ENCODE measurements at regions not wholly inside any gene's neighbourhood (a gene's known extent, or its start where the extent isn't known, plus 50 kb on each side); places are given as distances from the start of the nearest gene placed in this dataset.

DNA sequence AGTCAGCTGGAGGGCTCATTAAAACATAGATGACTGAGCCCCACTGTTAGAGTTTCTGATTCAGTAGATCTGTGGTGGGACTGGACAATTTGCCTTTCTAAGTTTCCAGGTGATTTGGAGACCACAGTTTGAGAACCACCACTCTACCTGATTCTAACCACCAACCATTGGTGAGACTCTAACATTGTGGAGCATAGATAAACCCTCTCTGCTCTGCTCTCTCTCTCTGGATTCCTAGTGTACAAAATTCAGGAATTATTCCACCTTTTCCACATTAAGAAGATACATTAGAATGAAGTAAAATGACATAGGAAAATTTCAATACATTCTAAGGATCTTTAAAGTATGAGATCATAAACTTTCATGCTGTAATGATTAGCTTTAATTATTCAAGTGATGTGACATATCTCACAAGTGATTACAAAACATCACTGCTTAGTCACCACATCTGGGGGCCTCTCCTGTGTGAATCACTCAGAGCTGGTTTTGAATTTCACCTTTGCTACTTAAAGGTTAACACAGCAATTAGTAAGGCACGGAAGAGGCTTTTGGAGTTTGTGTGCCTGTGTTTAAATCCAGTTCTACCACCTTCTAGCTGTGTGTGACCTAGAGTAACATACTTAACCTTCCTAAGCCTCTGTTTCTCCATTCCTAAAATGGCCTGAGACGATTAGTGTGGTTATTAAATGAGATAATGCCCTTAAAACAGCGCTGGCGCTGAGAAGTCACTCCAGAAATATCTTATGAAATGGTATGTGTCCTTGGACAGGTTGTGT lies 78.5 kb upstream of the NBEA start:
- Mint-ChIP-seq H3K27me3 (no peaks in the 10 kb centered on the region), H3K9me3 (no peaks in the 10 kb centered on the region), H3K36me3 (ENCODE audit: low read depth) (no peaks in the 10 kb centered on the region), H3K27ac (no peak overlapping the region), H3K4me3 (no peak overlapping the region), H3K4me1 (no peaks in the 10 kb centered on the region)
- ATAC-seq (replicated peaks), result no peak

DNA sequence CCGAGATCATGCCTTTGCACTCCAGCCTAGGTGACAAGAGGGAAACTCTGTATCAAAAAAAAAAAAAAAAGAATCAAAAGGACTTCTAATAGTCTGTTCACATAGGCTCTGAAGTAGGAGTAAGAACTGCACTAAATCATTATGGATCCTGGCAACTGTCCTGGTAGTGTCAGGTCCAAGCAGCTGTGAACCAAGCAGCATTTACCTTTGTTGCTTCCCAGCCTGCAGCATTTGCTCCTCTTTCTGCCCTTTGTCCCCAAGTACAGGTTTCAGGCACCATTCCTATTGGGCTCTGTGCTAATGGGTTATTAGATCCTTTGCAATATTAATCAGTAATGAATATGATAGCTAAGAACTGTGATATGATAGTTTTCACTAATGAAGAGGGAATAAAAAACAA lies 77.4 kb upstream of the NBEA start:
- Mint-ChIP-seq H3K4me3 (no peak overlapping the region), H3K27ac (no peak overlapping the region), H3K4me1 (no peaks in the 10 kb centered on the region), H3K27me3 (no peaks in the 10 kb centered on the region), H3K36me3 (ENCODE audit: low read depth) (no peaks in the 10 kb centered on the region), H3K9me3 (no peaks in the 10 kb centered on the region)
- no peak for ATAC-seq (replicated peaks)

DNA sequence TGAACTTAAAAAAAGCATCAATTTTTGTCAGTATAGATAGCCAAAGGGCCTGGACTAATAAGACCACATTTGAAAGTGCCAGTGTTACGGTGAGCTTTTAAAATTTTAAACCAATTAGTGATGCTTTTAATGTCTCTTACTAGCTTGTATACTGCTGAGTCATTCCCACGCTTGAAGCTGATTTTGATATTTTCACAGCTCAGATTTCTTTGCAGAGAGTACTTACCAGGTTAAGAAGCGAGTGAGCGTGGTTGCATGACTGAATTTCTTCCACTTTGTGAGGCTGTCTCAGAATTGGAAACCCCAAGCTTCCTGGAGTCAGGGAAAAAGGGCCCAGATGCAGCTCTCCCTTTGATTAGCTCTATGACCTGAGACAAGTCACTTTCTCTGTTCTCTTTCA lies 74.5 kb upstream of the NBEA start:
- H3K4me1 Mint-ChIP-seq, result no peaks in the 10 kb centered on the region
- no peaks in the 10 kb centered on the region for H3K27me3 Mint-ChIP-seq
- H3K36me3 Mint-ChIP-seq (ENCODE audit: low read depth), result no peaks in the 10 kb centered on the region
- ATAC-seq (replicated peaks), result no peak
- no peak overlapping the region for H3K4me3 Mint-ChIP-seq
- no peak overlapping the region for H3K27ac Mint-ChIP-seq
- no peaks in the 10 kb centered on the region for H3K9me3 Mint-ChIP-seq

GRCh38 chr13:34868733-34869132 lies 73.3 kb upstream of the NBEA start:
- Mint-ChIP-seq H3K9me3 (no peaks in the 10 kb centered on the region), H3K4me1 (no peaks in the 10 kb centered on the region), H3K27ac (no peak overlapping the region), H3K4me3 (no peak overlapping the region), H3K36me3 (ENCODE audit: low read depth) (no peaks in the 10 kb centered on the region), H3K27me3 (no peaks in the 10 kb centered on the region)
- no peak for ATAC-seq (replicated peaks)

GRCh38 chr13:34869696-34870095 lies 72.4 kb upstream of the NBEA start:
- H3K4me1 Mint-ChIP-seq, result no peaks in the 10 kb centered on the region
- H3K27me3 Mint-ChIP-seq, result no peaks in the 10 kb centered on the region
- no peak overlapping the region for H3K4me3 Mint-ChIP-seq
- H3K36me3 Mint-ChIP-seq (ENCODE audit: low read depth), result no peaks in the 10 kb centered on the region
- H3K27ac Mint-ChIP-seq, result no peak overlapping the region
- ATAC-seq (replicated peaks), result no peak
- H3K9me3 Mint-ChIP-seq, result peaks cover 3% of the 10 kb centered on the region

DNA sequence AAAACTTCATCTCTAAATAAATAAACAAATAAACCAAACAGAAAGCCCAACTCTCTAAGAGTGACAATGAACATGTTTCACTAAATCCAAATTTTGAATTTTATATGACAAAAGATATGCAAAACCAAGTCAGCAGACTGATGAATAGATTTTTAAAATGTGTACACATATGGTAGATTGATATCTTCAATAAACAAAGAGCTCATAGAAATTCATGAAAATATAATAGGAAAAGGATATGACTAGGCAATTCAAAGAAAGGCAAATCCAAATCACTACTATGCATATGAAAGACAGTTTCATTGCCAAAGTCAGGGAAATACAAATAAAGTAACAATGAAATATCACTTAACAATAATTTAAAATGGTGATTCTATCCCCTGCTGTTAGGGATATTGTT lies 63.7 kb upstream of the NBEA start:
- H3K27ac Mint-ChIP-seq, result no peak overlapping the region
- H3K27me3 Mint-ChIP-seq, result peaks cover 10% of the 10 kb centered on the region
- no peaks in the 10 kb centered on the region for H3K4me1 Mint-ChIP-seq
- H3K4me3 Mint-ChIP-seq, result no peak overlapping the region
- peaks cover 6% of the 10 kb centered on the region for H3K9me3 Mint-ChIP-seq
- no peaks in the 10 kb centered on the region for H3K36me3 Mint-ChIP-seq (ENCODE audit: low read depth)
- no peak for ATAC-seq (replicated peaks)

DNA sequence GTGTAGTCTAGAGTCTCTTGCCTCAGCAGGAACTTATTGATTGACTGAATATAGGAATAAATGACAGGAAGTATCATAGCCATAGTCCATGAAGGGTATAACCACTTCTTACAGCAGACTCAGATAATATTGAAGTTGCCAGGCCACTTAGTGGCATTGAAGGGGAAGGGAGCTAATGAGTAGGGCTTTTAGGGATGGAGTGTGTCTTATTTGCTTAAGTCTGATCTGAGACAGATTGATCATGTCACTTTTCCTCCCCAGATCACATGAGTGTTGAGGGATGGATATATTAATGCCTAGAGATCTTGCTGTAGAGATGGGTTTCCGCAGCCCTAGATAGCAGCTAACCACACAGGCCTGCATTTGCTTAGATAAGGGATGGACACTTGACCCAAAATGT lies 62.2 kb upstream of the NBEA start:
- Mint-ChIP-seq H3K36me3 (ENCODE audit: low read depth) (no peaks in the 10 kb centered on the region), H3K4me3 (no peak overlapping the region), H3K27me3 (peaks cover 10% of the 10 kb centered on the region), H3K9me3 (peaks cover 3% of the 10 kb centered on the region), H3K27ac (no peak overlapping the region), H3K4me1 (no peaks in the 10 kb centered on the region)
- ATAC-seq (replicated peaks), result no peak

- no peaks in the 10 kb centered on the region for H3K36me3 Mint-ChIP-seq (ENCODE audit: low read depth)
- peaks cover 10% of the 10 kb centered on the region for H3K27me3 Mint-ChIP-seq
- no peaks in the 10 kb centered on the region for H3K4me1 Mint-ChIP-seq
- H3K9me3 Mint-ChIP-seq, result peaks cover 3% of the 10 kb centered on the region
- H3K27ac Mint-ChIP-seq, result no peak overlapping the region
- H3K4me3 Mint-ChIP-seq, result no peak overlapping the region
- no peak for ATAC-seq (replicated peaks)
These were observed 60.6 kb upstream of the NBEA start for GRCh38 chr13:34881494-34881893.

DNA sequence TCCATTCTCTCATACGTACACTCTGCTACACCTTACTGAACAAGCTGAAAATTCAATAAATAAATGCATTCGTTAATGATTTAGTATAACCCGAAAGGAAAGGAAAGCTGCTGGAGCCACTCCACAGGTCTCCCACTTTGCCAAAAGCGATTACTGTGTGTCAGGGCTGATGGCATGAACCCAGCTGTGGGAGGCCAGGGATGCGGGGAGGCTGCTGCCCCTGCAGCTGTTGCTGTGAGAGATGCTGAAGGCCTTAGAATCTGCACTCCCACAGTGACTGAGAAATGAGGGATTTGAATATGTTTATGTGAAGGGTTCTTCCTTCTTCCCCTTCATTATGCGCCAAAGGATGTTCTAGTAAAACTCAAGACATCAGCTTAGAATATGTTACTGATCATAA lies 58.7 kb upstream of the NBEA start:
- H3K27me3 Mint-ChIP-seq, result peaks cover 10% of the 10 kb centered on the region
- H3K4me1 Mint-ChIP-seq, result no peaks in the 10 kb centered on the region
- no peaks in the 10 kb centered on the region for H3K36me3 Mint-ChIP-seq (ENCODE audit: low read depth)
- no peak for ATAC-seq (replicated peaks)
- no peak overlapping the region for H3K4me3 Mint-ChIP-seq
- no peak overlapping the region for H3K27ac Mint-ChIP-seq
- H3K9me3 Mint-ChIP-seq, result peaks cover 3% of the 10 kb centered on the region

GRCh38 chr13:34884366-34884765 lies 57.7 kb upstream of the NBEA start:
- no peak for ATAC-seq (replicated peaks)
- H3K27ac Mint-ChIP-seq, result no peak overlapping the region
- H3K36me3 Mint-ChIP-seq (ENCODE audit: low read depth), result no peaks in the 10 kb centered on the region
- H3K9me3 Mint-ChIP-seq, result peaks cover 3% of the 10 kb centered on the region
- peaks cover 10% of the 10 kb centered on the region for H3K27me3 Mint-ChIP-seq
- H3K4me3 Mint-ChIP-seq, result no peak overlapping the region
- H3K4me1 Mint-ChIP-seq, result no peaks in the 10 kb centered on the region

- ATAC-seq (replicated peaks), result no peak
- no peaks in the 10 kb centered on the region for H3K36me3 Mint-ChIP-seq (ENCODE audit: low read depth)
- no peak overlapping the region for H3K27ac Mint-ChIP-seq
- H3K4me1 Mint-ChIP-seq, result no peaks in the 10 kb centered on the region
- no peak overlapping the region for H3K4me3 Mint-ChIP-seq
- H3K27me3 Mint-ChIP-seq, result peaks cover 2% of the 10 kb centered on the region
- H3K9me3 Mint-ChIP-seq, result no peaks in the 10 kb centered on the region
These were observed 55.8 kb upstream of the NBEA start for GRCh38 chr13:34886121-34886875.

DNA sequence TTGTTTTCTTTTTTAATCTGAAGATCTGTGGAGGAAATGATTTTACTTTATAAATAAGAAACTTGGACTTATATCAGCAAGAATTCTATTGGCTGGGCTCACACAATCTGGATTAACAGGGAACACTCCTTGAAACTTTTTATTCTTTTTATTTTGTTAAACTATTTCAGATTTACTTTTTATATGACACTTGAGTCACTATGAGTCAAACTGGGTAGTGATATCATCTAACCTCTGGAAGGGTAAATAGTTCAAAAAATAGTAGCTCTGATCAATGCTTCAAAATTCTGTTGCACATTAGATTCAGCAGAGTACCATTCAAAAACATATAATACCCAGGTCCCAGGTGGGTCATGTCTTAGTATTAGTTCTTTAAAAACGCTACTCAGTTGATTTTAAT lies 55.1 kb upstream of the NBEA start:
- Mint-ChIP-seq H3K9me3 (no peaks in the 10 kb centered on the region), H3K36me3 (ENCODE audit: low read depth) (no peaks in the 10 kb centered on the region), H3K4me3 (no peak overlapping the region), H3K27me3 (no peaks in the 10 kb centered on the region), H3K4me1 (no peaks in the 10 kb centered on the region), H3K27ac (no peak overlapping the region)
- ATAC-seq (replicated peaks), result no peak
